GM12872 (cell line): ENCODE measurements at regions not wholly inside any gene's neighbourhood (a gene's known extent, or its start where the extent isn't known, plus 50 kb on each side); places are given as distances from the start of the nearest gene placed in this dataset.

Experiments used
- TF ChIP-seq, protein P1 (sequence below): IDR thresholded peaks from 3 replicates; pipeline ENCODE4 v1.5.1; 2011; ENCODE audit warnings: low read depth, mild to moderate bottlenecking, low read length, moderate library complexity; ENCODE audit not compliant: insufficient read depth

GRCh38 chr2:7676714-7677113 lies 759.5 kb downstream of the RNF144A start:
- TF ChIP-seq, protein P1, sequence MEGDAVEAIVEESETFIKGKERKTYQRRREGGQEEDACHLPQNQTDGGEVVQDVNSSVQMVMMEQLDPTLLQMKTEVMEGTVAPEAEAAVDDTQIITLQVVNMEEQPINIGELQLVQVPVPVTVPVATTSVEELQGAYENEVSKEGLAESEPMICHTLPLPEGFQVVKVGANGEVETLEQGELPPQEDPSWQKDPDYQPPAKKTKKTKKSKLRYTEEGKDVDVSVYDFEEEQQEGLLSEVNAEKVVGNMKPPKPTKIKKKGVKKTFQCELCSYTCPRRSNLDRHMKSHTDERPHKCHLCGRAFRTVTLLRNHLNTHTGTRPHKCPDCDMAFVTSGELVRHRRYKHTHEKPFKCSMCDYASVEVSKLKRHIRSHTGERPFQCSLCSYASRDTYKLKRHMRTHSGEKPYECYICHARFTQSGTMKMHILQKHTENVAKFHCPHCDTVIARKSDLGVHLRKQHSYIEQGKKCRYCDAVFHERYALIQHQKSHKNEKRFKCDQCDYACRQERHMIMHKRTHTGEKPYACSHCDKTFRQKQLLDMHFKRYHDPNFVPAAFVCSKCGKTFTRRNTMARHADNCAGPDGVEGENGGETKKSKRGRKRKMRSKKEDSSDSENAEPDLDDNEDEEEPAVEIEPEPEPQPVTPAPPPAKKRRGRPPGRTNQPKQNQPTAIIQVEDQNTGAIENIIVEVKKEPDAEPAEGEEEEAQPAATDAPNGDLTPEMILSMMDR: no peak

GRCh38 chr2:7681881-7682461 lies 764.8 kb downstream of the RNF144A start:
- TF ChIP-seq, protein P1: no peak

GRCh38 chr2:7683196-7683595 lies 766.0 kb downstream of the RNF144A start:
- TF ChIP-seq, protein P1: no peak

GRCh38 chr2:7683708-7684107 lies 766.5 kb downstream of the RNF144A start:
- TF ChIP-seq, protein P1: no peak

DNA sequence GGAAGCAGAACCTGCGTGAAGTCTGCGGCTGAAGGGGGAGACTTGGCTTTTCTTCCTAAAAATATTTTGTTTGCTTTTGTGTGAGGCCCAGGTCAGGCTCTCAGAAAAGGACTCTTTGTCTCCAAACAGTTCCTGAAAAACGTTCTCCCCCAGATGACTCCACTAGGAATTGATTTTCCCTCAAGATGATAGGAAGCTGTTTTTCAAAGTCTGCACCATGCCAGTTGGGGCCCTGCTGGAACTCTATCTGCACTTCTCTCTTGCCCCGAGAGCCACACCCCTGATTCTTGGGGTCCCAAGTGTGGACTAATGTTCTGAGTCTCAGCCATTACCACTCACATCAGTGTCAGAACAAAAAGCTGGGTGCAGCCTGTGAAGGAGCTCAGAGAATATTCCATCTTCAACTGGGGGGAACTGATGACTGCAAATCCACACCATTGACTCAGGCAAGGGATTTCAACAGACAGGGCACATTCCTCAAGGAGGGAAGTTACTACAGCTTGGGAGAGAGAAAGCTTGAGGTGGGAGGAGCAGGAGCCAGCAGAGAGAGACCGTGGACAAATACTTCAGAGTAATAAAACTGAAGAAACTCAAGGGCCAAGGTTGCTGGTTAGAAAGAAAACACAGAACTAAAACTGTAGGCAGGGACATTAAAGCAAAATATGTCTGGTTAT lies 768.3 kb downstream of the RNF144A start:
- TF ChIP-seq, protein P1: no peak

- TF ChIP-seq, protein P1: no peak
These were observed 768.8 kb downstream of the RNF144A start for GRCh38 chr2:7686016-7686385.

DNA sequence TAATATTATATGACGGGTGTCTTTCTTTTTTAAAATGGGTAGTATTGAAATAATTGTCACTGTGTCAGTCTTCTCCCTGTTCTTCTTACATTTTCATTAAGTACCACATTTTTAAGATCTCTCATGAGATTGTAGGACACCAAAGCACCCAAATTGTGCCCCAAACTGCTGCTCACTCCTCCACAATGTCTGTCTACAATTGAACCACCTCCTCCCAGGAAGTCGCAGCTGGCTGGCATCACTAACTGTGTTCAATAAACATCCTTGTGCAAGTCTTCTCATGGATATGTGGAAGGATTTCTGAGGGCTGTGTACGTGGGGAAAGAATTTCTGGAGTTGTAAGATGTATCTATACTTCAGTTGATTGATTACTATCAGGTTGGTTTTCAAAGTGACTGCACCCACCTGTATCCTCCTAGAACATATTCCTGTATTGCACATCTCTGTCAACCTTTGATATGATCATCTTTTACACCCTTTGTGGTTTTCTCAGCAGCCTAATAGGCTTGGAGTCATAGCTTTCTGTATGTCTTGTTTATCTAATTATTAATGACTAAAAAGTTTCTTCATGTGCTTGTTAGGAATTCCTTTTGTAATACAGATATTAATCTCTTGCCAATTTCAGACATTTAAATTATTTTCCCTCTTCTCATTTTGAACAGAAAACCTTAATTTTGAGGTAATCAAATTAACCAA lies 774.9 kb downstream of the RNF144A start:
- TF ChIP-seq, protein P1: no peak
